ENCODE measurements at regions not wholly inside any gene's neighbourhood (a gene's known extent, or its start where the extent isn't known, plus 50 kb on each side); places are given as distances from the start of the nearest gene placed in this dataset.

GRCh38 chr19:31529121-31529520 lies 179.9 kb upstream of the TSHZ3 start:
- TF ChIP-seq POLR2A (IDR thresholded peaks at IDR 0.05), result no peak
- TF ChIP-seq CTCF (IDR thresholded peaks at IDR 0.05), result no peak
